CD14-positive monocyte (primary cell): ENCODE measurements at regions not wholly inside any gene's neighbourhood (a gene's known extent, or its start where the extent isn't known, plus 50 kb on each side); places are given as distances from the start of the nearest gene placed in this dataset.

ENCODE experiments used
- DNase-seq, 3 donors: peaks; one replicate each; pipeline ENCODE4 v3.0.0-alpha.2; 2011 to 2022
- H2AFZ ChIP-seq: 2 replicates; pipeline ENCODE4 v1.6.0; 2012; ENCODE audit warnings: mild to moderate bottlenecking, low read depth, low read length, inconsistent platforms; ENCODE audit not compliant: insufficient read depth, poor library complexity, severe bottlenecking
- H3K27ac ChIP-seq, 2 donors: 1 replicate in 1 of 2; 2 replicates in 1 of 2; pipeline ENCODE4 v1.5.1; 2012 to 2013; ENCODE audit warnings: low read length in 2 of 2, control low read depth in 1 of 2, inconsistent platforms in 1 of 2, low read depth in 1 of 2, mild to moderate bottlenecking in 1 of 2
- H3K27me3 ChIP-seq, 2 donors: one replicate each; pipeline versions ENCODE4 v1.6.0 to v1.6.1; 2011 to 2013; ENCODE audit warnings: low read length in 2 of 2; ENCODE audit not compliant: control insufficient read depth in 2 of 2, insufficient read depth in 2 of 2
- H3K36me3 ChIP-seq, 2 donors: replicated peaks in 1 of 2; 1 replicate in 1 of 2; 2 replicates in 1 of 2; pipeline versions ENCODE4 v1.5.1 to v1.6.1; 2012 to 2013; ENCODE audit warnings: low read length in 2 of 2, control low read depth in 1 of 2, inconsistent platforms in 1 of 2, mild to moderate bottlenecking in 1 of 2; ENCODE audit not compliant: insufficient read depth in 2 of 2, control insufficient read depth in 1 of 2
- H3K4me1 ChIP-seq, 2 donors: 1 replicate in 1 of 2; 2 replicates in 1 of 2; pipeline versions ENCODE4 v1.5.1 to v1.6.1; 2012 to 2013; ENCODE audit warnings: low read length in 2 of 2, control low read depth in 1 of 2, inconsistent platforms in 1 of 2, mild to moderate bottlenecking in 1 of 2, moderate library complexity in 1 of 2; ENCODE audit not compliant: insufficient read depth in 2 of 2, control insufficient read depth in 1 of 2
- H3K4me2 ChIP-seq: replicated peaks from 2 replicates; pipeline ENCODE3; 2012; ENCODE audit warnings: low read length, moderate library complexity, mild to moderate bottlenecking; ENCODE audit not compliant: poor library complexity, severe bottlenecking; ENCODE audit errors: extremely low read depth
- H3K4me3 ChIP-seq, 3 experiments: fragments of 200-600 bp in 1 of 3; sonication (generic) in 1 of 3; replicated peaks in 1 of 3; 1 replicate in 2 of 3; 2 replicates in 1 of 3; pipeline ENCODE4 v1.5.1; 2011 to 2013; ENCODE audit warnings: low read length in 3 of 3, mild to moderate bottlenecking in 3 of 3, control low read depth in 2 of 3, low read depth in 2 of 3, inconsistent platforms in 1 of 3, moderate library complexity in 1 of 3
- H3K79me2 ChIP-seq: 2 replicates; pipeline ENCODE4 v1.6.0; 2012; ENCODE audit warnings: mild to moderate bottlenecking, control low read depth, inconsistent platforms, low read length, moderate library complexity; ENCODE audit not compliant: insufficient read depth
- H3K9ac ChIP-seq: 2 replicates; pipeline ENCODE4 v1.6.0; 2017; ENCODE audit warnings: low read length, mild to moderate bottlenecking; ENCODE audit not compliant: insufficient read depth, poor library complexity, severe bottlenecking
- H3K9me3 ChIP-seq, 2 donors: replicated peaks in 1 of 2; 1 replicate in 1 of 2; 2 replicates in 1 of 2; pipeline versions ENCODE4 v1.5.1 to v1.6.1; 2012 to 2013; ENCODE audit warnings: low read length in 2 of 2, control low read depth in 1 of 2; ENCODE audit not compliant: control insufficient read depth in 1 of 2, insufficient read depth in 1 of 2
- H4K20me1 ChIP-seq: 2 replicates; pipeline ENCODE4 v1.6.0; 2012; ENCODE audit warnings: mild to moderate bottlenecking, low read length, control low read depth, moderate library complexity; ENCODE audit not compliant: insufficient read depth
- H3K27ac Mint-ChIP-seq, 7 donors: one replicate each; pipeline ENCODE4 v1.8.0; 2020; ENCODE audit warnings: mild to moderate bottlenecking in 7 of 7, mixed read lengths in 7 of 7, moderate library complexity in 6 of 7, inconsistent platforms in 2 of 7
- H3K27me3 Mint-ChIP-seq, 3 donors: one replicate each; pipeline ENCODE4 v1.8.0; 2021 to 2022; ENCODE audit warnings: low read depth in 3 of 3, mild to moderate bottlenecking in 3 of 3, mixed read lengths in 3 of 3, moderate library complexity in 3 of 3, inconsistent platforms in 1 of 3
- H3K36me3 Mint-ChIP-seq, 2 donors: one replicate each; pipeline ENCODE4 v1.8.0; 2020; ENCODE audit warnings: mixed read lengths in 2 of 2, inconsistent platforms in 1 of 2, mild to moderate bottlenecking in 1 of 2
- H3K4me1 Mint-ChIP-seq: one replicate; pipeline ENCODE4 v1.8.0; 2020; ENCODE audit warnings: mild to moderate bottlenecking, mixed read lengths
- H3K4me3 Mint-ChIP-seq, 2 donors: one replicate each; pipeline ENCODE4 v1.8.0; 2020; ENCODE audit warnings: mild to moderate bottlenecking in 2 of 2, mixed read lengths in 2 of 2, moderate library complexity in 1 of 2
- H3K9me3 Mint-ChIP-seq, 7 donors: one replicate each; pipeline ENCODE4 v1.8.0; 2020 to 2022; ENCODE audit warnings: mixed read lengths in 7 of 7, mild to moderate bottlenecking in 6 of 7, moderate library complexity in 6 of 7, inconsistent platforms in 2 of 7
- WGBS: methylation state at CpG from one replicate; pipeline ENCODE4 v1.1.5; 2013; ENCODE audit warnings: missing lambda C conversion rate; ENCODE audit not compliant: insufficient coverage; 5-methylcytosine and 5-hydroxymethylcytosine counted together
- intact Hi-C, 2 donors: fragments of 100-400 bp; cut with micrococcal nuclease; formaldehyde crosslinking; loops; one replicate each; pipeline versions ENCODE4 v1.15.0 to v1.15.1; 2023
- TF ChIP-seq, protein P1 (sequence below): fragments of 200-600 bp; IDR thresholded peaks from one replicate; pipeline ENCODE4 v1.8.0; 2022; ENCODE audit warnings: antibody characterized with exemption, mild to moderate bottlenecking

DNA sequence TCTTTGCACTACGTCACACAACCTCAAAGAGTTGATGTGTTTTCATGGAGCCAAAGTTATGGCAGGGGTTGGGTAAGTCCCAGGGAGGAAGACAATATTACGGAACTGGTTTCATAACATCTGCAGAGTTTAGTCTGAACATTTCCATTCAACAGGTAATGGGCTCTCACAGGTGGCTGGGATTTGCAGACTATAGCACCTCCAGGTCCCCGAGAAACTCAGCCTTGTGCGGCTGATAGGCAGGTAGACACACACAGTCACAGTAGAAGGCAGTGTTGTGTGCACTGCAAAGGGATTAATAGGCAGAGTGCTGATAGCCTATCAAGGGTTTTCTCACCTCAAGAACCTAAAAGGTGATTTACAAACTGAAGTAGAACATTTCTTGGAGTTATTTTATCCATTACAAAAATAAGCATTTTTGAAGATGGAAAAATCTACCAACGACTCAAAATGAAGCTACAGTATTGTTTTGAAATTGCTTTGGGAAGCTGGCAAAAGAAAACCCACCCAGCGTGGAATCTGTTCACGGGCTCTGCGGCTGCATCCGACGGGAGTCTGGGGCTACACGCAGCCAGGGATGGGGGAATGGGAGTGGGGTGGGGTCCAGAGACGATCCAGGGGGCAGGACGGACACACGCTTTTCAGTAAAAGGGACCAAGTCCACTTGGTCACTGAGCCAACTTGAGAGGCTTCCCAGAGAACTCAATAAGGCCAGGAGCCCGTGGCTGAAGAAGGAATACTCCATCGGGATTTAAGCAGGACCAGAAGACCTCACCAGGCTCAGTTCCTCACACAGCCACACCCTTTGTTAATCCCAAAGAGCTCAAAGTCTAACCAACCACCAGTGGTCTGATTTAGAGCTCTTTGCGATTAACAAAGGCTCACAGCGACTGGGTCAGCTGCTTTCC is 82.9 kb downstream of the CHRNA1 start:
- Histone ChIP-seq H4K20me1 (no peaks in the 10 kb centered on the region), H3K9ac (peak overlapping the region; percentile 74), H3K36me3 (no peaks in the 10 kb centered on the region), H3K4me3 (peak overlapping the region; percentile 50 to 88 (median 74)), H3K27me3 (no peaks in the 10 kb centered on the region), H3K79me2 (peaks cover 12% of the 10 kb centered on the region), H3K9me3 (no peaks in the 10 kb centered on the region), H3K27ac (peak overlapping the region in 1 of 2 donors; percentile 46), H3K4me1 (peaks cover 20 to 34% of the 10 kb centered on the region in 2 donors), H3K4me2 (peak overlapping the region; percentile 96), H2AFZ (peak overlapping the region; percentile 96)
- Mint-ChIP-seq H3K9me3 (peaks cover 0 to 4% (median 0%) of the 10 kb centered on the region in 7 donors), H3K4me1 (peaks cover 35% of the 10 kb centered on the region), H3K27ac (peak overlapping the region in 2 of 7 donors; percentile 9 to 24), H3K4me3 (peak overlapping the region; percentile 85 to 90), H3K36me3 (peaks cover under 1 to 13% of the 10 kb centered on the region in 2 donors), H3K27me3 (peaks cover 11 to 17% (median 14%) of the 10 kb centered on the region in 3 donors)
- TF ChIP-seq, protein P1, sequence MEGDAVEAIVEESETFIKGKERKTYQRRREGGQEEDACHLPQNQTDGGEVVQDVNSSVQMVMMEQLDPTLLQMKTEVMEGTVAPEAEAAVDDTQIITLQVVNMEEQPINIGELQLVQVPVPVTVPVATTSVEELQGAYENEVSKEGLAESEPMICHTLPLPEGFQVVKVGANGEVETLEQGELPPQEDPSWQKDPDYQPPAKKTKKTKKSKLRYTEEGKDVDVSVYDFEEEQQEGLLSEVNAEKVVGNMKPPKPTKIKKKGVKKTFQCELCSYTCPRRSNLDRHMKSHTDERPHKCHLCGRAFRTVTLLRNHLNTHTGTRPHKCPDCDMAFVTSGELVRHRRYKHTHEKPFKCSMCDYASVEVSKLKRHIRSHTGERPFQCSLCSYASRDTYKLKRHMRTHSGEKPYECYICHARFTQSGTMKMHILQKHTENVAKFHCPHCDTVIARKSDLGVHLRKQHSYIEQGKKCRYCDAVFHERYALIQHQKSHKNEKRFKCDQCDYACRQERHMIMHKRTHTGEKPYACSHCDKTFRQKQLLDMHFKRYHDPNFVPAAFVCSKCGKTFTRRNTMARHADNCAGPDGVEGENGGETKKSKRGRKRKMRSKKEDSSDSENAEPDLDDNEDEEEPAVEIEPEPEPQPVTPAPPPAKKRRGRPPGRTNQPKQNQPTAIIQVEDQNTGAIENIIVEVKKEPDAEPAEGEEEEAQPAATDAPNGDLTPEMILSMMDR = no peak
- DNase-seq = peak in 2 of 3 donors; percentile 27 to 31
- WGBS = 66% methylated on average over 8 of the region's 18 CpGs
- intact Hi-C loops = loop anchor here (5.0 to 10.0 kb wide), 4 partner anchors 47 to 197 kb away; partner anchors contain the start of gene GPR155 (in 1 of the 2)

DNA sequence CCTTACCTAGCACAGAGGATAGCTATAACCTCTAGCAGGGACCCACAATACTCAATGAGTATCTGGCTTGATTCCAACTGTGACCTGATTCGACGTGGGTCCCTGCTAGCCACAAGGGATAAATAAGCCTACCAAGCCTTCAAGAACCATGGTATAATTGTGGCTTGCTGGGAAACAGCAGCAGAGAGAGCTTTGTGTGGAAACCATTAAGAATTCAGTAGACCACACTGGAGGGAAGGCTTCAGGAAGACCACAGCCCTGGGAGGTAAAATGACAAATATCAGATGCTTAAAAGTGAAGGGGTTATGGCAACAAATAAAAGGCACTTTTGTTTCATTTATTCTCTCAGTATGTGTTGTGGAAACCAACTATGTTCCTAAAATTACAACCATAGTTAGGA is 82.6 kb upstream of the WIPF1 start:
- H3K36me3 Mint-ChIP-seq = peaks cover 3 to 15% of the 10 kb centered on the region in 2 donors
- peaks cover 11 to 17% (median 14%) of the 10 kb centered on the region in 3 donors for H3K27me3 Mint-ChIP-seq
- Histone ChIP-seq H4K20me1 (no peaks in the 10 kb centered on the region), H3K4me1 (peaks cover 20 to 24% of the 10 kb centered on the region in 2 donors), H3K9me3 (no peaks in the 10 kb centered on the region), H3K4me3 (no peak overlapping the region), H3K9ac (no peak overlapping the region), H3K4me2 (no peak overlapping the region), H3K36me3 (no peaks in the 10 kb centered on the region), H2AFZ (no peak overlapping the region), H3K27me3 (no peaks in the 10 kb centered on the region), H3K79me2 (peaks cover 12% of the 10 kb centered on the region), H3K27ac (no peak overlapping the region)
- peaks cover 27% of the 10 kb centered on the region for H3K4me1 Mint-ChIP-seq
- H3K27ac Mint-ChIP-seq = no peak overlapping the region
- TF ChIP-seq, protein P1 = no peak
- DNase-seq = no peak
- peaks cover 0 to 4% (median 0%) of the 10 kb centered on the region in 7 donors for H3K9me3 Mint-ChIP-seq
- no CpG with 5 or more reads among the region's 2 CpGs for WGBS
- intact Hi-C loops = loop anchor here (5.0 to 10.0 kb wide), 4 partner anchors 45 to 195 kb away; partner anchors contain the start of gene GPR155 (in 1 of the 2)
- H3K4me3 Mint-ChIP-seq = peak overlapping the region in 1 of 2 donors; percentile 9
